Stomach (tissue), 4 donors: ENCODE measurements at regions not wholly inside any gene's neighbourhood (a gene's known extent, or its start where the extent isn't known, plus 50 kb on each side); places are given as distances from the start of the nearest gene placed in this dataset.

Source experiments
- EP300 ChIP-seq: sonication (generic); formaldehyde crosslinking; IDR thresholded peaks from one replicate; pipeline ENCODE4 v1.6.1; 2017; ENCODE audit warnings: antibody characterized with exemption
- POLR2A ChIP-seq, 4 donors: fragments of 450-650 bp; IDR thresholded peaks; one replicate each; pipeline ENCODE4 v1.6.1; 2016; ENCODE audit warnings: antibody characterized with exemption in 4 of 4, control low read depth in 2 of 4, mild to moderate bottlenecking in 1 of 4, moderate library complexity in 1 of 4
- TF ChIP-seq, protein P1 (sequence below), 7 experiments: fragments of 450-650 bp in 4 of 7; fragments of 200-600 bp in 3 of 7; sonication (generic) in 3 of 7; IDR thresholded peaks; one replicate each; pipeline ENCODE4 v1.5.1; 2016 to 2019; ENCODE audit warnings: antibody characterized with exemption in 7 of 7, control low read depth in 2 of 7, mild to moderate bottlenecking in 1 of 7

GRCh38 chr7:41869091-41869490 is 166.2 kb upstream of the INHBA start:
- TF ChIP-seq POLR2A (IDR thresholded peaks at IDR 0.05) (no peak), EP300 (no peak)
- TF ChIP-seq, protein P1, sequence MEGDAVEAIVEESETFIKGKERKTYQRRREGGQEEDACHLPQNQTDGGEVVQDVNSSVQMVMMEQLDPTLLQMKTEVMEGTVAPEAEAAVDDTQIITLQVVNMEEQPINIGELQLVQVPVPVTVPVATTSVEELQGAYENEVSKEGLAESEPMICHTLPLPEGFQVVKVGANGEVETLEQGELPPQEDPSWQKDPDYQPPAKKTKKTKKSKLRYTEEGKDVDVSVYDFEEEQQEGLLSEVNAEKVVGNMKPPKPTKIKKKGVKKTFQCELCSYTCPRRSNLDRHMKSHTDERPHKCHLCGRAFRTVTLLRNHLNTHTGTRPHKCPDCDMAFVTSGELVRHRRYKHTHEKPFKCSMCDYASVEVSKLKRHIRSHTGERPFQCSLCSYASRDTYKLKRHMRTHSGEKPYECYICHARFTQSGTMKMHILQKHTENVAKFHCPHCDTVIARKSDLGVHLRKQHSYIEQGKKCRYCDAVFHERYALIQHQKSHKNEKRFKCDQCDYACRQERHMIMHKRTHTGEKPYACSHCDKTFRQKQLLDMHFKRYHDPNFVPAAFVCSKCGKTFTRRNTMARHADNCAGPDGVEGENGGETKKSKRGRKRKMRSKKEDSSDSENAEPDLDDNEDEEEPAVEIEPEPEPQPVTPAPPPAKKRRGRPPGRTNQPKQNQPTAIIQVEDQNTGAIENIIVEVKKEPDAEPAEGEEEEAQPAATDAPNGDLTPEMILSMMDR (IDR thresholded peaks at IDR 0.05), result no peak
